ENCODE measurements at regions not wholly inside any gene's neighbourhood (a gene's known extent, or its start where the extent isn't known, plus 50 kb on each side); places are given as distances from the start of the nearest gene placed in this dataset.

- no peak for TF ChIP-seq CTCF (IDR thresholded peaks at IDR 0.05; ENCODE audit: low read depth, low read length)
- H3K4me3 ChIP-seq (ENCODE audit: low read depth, low read length), result no peak overlapping the region
- DNase-seq (ENCODE audit: low read depth, low spot score), result no peak
- in situ Hi-C loops (cut with HindIII; ENCODE audit: low sequenced_read_pairs), result no loop called here
These were observed 318.3 kb downstream of the PCDH10 start for GRCh38 chr4:133467290-133467947.

- DNase-seq (ENCODE audit: low read depth, low spot score), result no peak
- in situ Hi-C loops (cut with HindIII; ENCODE audit: low sequenced_read_pairs), result no loop called here
- H3K4me3 ChIP-seq (ENCODE audit: low read depth, low read length), result no peak overlapping the region
- no peak for TF ChIP-seq CTCF (IDR thresholded peaks at IDR 0.05; ENCODE audit: low read depth, low read length)
These were observed 315.9 kb downstream of the PCDH10 start for GRCh38 chr4:133465022-133465421.

GRCh38 chr4:133464311-133464710, 315.2 kb downstream of the PCDH10 start:
- DNase-seq (ENCODE audit: low read depth, low spot score), result no peak
- TF ChIP-seq CTCF (IDR thresholded peaks at IDR 0.05; ENCODE audit: low read depth, low read length), result no peak
- in situ Hi-C loops (cut with HindIII; ENCODE audit: low sequenced_read_pairs), result no loop called here
- no peak overlapping the region for H3K4me3 ChIP-seq (ENCODE audit: low read depth, low read length)

GRCh38 chr4:133452678-133453077, 303.6 kb downstream of the PCDH10 start:
- in situ Hi-C loops (cut with HindIII; ENCODE audit: low sequenced_read_pairs), result no loop called here
- no peak overlapping the region for H3K4me3 ChIP-seq (ENCODE audit: low read depth, low read length)
- no peak for TF ChIP-seq CTCF (IDR thresholded peaks at IDR 0.05; ENCODE audit: low read depth, low read length)
- no peak for DNase-seq (ENCODE audit: low read depth, low spot score)

- no peak for TF ChIP-seq CTCF (IDR thresholded peaks at IDR 0.05; ENCODE audit: low read depth, low read length)
- in situ Hi-C loops (cut with HindIII; ENCODE audit: low sequenced_read_pairs), result no loop called here
- no peak overlapping the region for H3K4me3 ChIP-seq (ENCODE audit: low read depth, low read length)
These were observed 301.7 kb downstream of the PCDH10 start for GRCh38 chr4:133450813-133451212.

GRCh38 chr4:133440404-133440803, 291.3 kb downstream of the PCDH10 start:
- no peak for TF ChIP-seq CTCF (IDR thresholded peaks at IDR 0.05; ENCODE audit: low read depth, low read length)
- in situ Hi-C loops (cut with HindIII; ENCODE audit: low sequenced_read_pairs), result no loop called here
- H3K4me3 ChIP-seq (ENCODE audit: low read depth, low read length), result no peak overlapping the region

More at GRCh38 chr4:133450813-133451212, 301.7 kb downstream of the PCDH10 start:
- no peak for DNase-seq (ENCODE audit: low read depth, low spot score)

More at GRCh38 chr4:133440404-133440803, 291.3 kb downstream of the PCDH10 start:
- DNase-seq (ENCODE audit: low read depth, low spot score), result no peak

All from astrocyte of the spinal cord (primary cell).